K562 (cell line): ENCODE measurements at regions not wholly inside any gene's neighbourhood (a gene's known extent, or its start where the extent isn't known, plus 50 kb on each side); places are given as distances from the start of the nearest gene placed in this dataset.
A peak's percentile ranks its signal among the peaks of the same experiment; 100 is the strongest.

Experiments
- IRF1 ChIP-seq: sonication (generic); formaldehyde crosslinking; IDR thresholded peaks from 2 replicates; pipeline ENCODE4 v1.8.0; 2022; ENCODE audit warnings: missing genetic modification reagents, mild to moderate bottlenecking, borderline replicate concordance
- PHF20 ChIP-seq: fragments of 450-650 bp; IDR thresholded peaks from 2 replicates; pipeline ENCODE4 v1.6.1; 2018; ENCODE audit not compliant: partially characterized antibody
- POLR2AphosphoS2 ChIP-seq: IDR thresholded peaks from 2 replicates; pipeline ENCODE4 v1.6.1; 2012; ENCODE audit warnings: low read length, improper control_type of control experiment
- PRDM10 ChIP-seq: fragments of 450-650 bp; IDR thresholded peaks from 2 replicates; pipeline ENCODE4 v1.6.1; 2018; ENCODE audit not compliant: partially characterized antibody
- RBM22 ChIP-seq: fragments of 200-400 bp; formaldehyde crosslinking; IDR thresholded peaks from 2 replicates; pipeline ENCODE4 v1.6.1; 2018; ENCODE audit warnings: low read length, low read depth; ENCODE audit not compliant: poor library complexity, severe bottlenecking
- TGIF2 ChIP-seq: sonication (generic); formaldehyde crosslinking; IDR thresholded peaks from 2 replicates; pipeline ENCODE4 v1.8.1; 2022; ENCODE audit warnings: mild to moderate bottlenecking, missing genetic modification reagents, moderate library complexity
- ZBTB5 ChIP-seq: fragments of 450-650 bp; IDR thresholded peaks from 2 replicates; pipeline ENCODE4 v1.6.1; 2017; ENCODE audit warnings: antibody characterized with exemption
- ZFP30 ChIP-seq: fragments of 250-450 bp; sonication (Bioruptor Pico); IDR thresholded peaks from 2 replicates; pipeline ENCODE4 v1.8.0; 2022; ENCODE audit warnings: moderate library complexity, mild to moderate bottlenecking, inconsistent platforms, borderline replicate concordance
- ZNF318 ChIP-seq, 2 experiments: fragments of 450-650 bp; IDR thresholded peaks; 2 replicates each; pipeline ENCODE4 v1.6.1; 2016; ENCODE audit warnings: mild to moderate bottlenecking in 2 of 2, borderline replicate concordance in 1 of 2, low read depth in 1 of 2, moderate library complexity in 1 of 2
- ZNF408 ChIP-seq: fragments of 250-450 bp; sonication (Bioruptor Pico); IDR thresholded peaks from 2 replicates; pipeline ENCODE4 v1.4.0; 2020; ENCODE audit warnings: low read depth, mild to moderate bottlenecking, moderate library complexity
- ZNF511 ChIP-seq: sonication (generic); formaldehyde crosslinking; IDR thresholded peaks from 2 replicates; pipeline ENCODE4 v1.8.0; 2022; ENCODE audit warnings: mild to moderate bottlenecking, missing genetic modification reagents

GRCh38 chr7:156402255-156402654 lies 238.3 kb upstream of the RNF32 start (continued):
- TF ChIP-seq ZNF318 (IDR thresholded peaks at IDR 0.05; ENCODE audit: borderline replicate concordance in 1 of 2, low read depth in 1 of 2) (no peak), ZFP30 (CRISPR knock-in tag) (no peak), ZNF408 (CRISPR knock-in tag) (no peak), ZNF511 (CRISPR knock-in tag) (no peak; the same call in 1 of the 2 replicates), PRDM10 (no peak), IRF1 (CRISPR knock-in tag) (no peak), RBM22 (no peak), PHF20 (peak; percentile 42), TGIF2 (CRISPR knock-in tag) (no peak), POLR2AphosphoS2 (no peak), ZBTB5 (no peak)
